Stomach (tissue), 4 donors: ENCODE measurements at regions not wholly inside any gene's neighbourhood (a gene's known extent, or its start where the extent isn't known, plus 50 kb on each side); places are given as distances from the start of the nearest gene placed in this dataset.
"Not testable (repeated sequence)": the region's sequence is repeated elsewhere in the genome, so short reads cannot be mapped to it uniquely, and the experiment has no call there.

Experiments used
- POLR2A ChIP-seq, 4 donors: fragments of 450-650 bp; IDR thresholded peaks; one replicate each; pipeline ENCODE4 v1.6.1; 2016; ENCODE audit warnings: antibody characterized with exemption in 4 of 4, control low read depth in 2 of 4, mild to moderate bottlenecking in 1 of 4, moderate library complexity in 1 of 4
- POLR2AphosphoS5 ChIP-seq, 3 donors: sonication (generic); formaldehyde crosslinking; IDR thresholded peaks; one replicate each; pipeline ENCODE4 v1.6.1; 2016; ENCODE audit warnings: antibody characterized with exemption in 3 of 3
- TF ChIP-seq, protein P1 (sequence below), 7 experiments: fragments of 450-650 bp in 4 of 7; fragments of 200-600 bp in 3 of 7; sonication (generic) in 3 of 7; IDR thresholded peaks; one replicate each; pipeline ENCODE4 v1.5.1; 2016 to 2019; ENCODE audit warnings: antibody characterized with exemption in 7 of 7, control low read depth in 2 of 7, mild to moderate bottlenecking in 1 of 7

DNA sequence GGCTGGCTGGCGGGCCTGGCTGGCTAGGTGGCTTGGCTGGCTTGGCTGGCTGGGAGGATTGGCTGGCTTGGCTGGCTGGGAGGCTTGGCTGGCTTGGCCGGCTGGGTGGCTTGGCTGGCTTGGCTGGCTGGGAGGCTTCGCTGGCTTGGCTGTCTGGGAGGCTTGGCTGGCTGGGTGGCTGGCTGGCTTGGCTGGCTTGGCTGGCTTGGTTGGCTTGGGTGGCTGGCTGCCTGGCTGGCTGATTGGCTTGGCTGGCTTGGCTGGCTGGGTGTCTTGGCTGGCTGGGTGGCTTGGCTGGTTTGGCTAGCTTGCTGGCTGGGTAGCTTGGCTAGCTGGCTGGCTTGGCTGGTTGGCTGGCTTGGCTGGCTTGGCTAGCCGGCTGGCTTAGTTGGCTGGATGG is 2817.8 kb downstream of the RPIA start:
- TF ChIP-seq, protein P1, sequence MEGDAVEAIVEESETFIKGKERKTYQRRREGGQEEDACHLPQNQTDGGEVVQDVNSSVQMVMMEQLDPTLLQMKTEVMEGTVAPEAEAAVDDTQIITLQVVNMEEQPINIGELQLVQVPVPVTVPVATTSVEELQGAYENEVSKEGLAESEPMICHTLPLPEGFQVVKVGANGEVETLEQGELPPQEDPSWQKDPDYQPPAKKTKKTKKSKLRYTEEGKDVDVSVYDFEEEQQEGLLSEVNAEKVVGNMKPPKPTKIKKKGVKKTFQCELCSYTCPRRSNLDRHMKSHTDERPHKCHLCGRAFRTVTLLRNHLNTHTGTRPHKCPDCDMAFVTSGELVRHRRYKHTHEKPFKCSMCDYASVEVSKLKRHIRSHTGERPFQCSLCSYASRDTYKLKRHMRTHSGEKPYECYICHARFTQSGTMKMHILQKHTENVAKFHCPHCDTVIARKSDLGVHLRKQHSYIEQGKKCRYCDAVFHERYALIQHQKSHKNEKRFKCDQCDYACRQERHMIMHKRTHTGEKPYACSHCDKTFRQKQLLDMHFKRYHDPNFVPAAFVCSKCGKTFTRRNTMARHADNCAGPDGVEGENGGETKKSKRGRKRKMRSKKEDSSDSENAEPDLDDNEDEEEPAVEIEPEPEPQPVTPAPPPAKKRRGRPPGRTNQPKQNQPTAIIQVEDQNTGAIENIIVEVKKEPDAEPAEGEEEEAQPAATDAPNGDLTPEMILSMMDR (IDR thresholded peaks at IDR 0.05) = not testable (repeated sequence)
- not testable (repeated sequence) for TF ChIP-seq POLR2A, POLR2AphosphoS5 (IDR thresholded peaks at IDR 0.05)
